Esophagus muscularis mucosa (tissue), 3 donors: ENCODE measurements at regions not wholly inside any gene's neighbourhood (a gene's known extent, or its start where the extent isn't known, plus 50 kb on each side); places are given as distances from the start of the nearest gene placed in this dataset.

Experiments used
- CTCF ChIP-seq, 3 experiments: fragments of 200-600 bp in 2 of 3; fragments of 450-650 bp in 1 of 3; sonication (generic) in 2 of 3; IDR thresholded peaks; one replicate each; pipeline ENCODE4 v1.5.1; 2017 to 2019; ENCODE audit warnings: antibody characterized with exemption in 3 of 3, mild to moderate bottlenecking in 2 of 3, moderate library complexity in 1 of 3
- POLR2A ChIP-seq: fragments of 450-650 bp; IDR thresholded peaks from one replicate; pipeline ENCODE4 v1.6.1; 2017; ENCODE audit warnings: antibody characterized with exemption, moderate library complexity, mild to moderate bottlenecking, low read depth
- POLR2AphosphoS5 ChIP-seq, 2 donors: sonication (generic); formaldehyde crosslinking; IDR thresholded peaks; one replicate each; pipeline ENCODE4 v1.6.1; 2017; ENCODE audit warnings: antibody characterized with exemption in 2 of 2

DNA sequence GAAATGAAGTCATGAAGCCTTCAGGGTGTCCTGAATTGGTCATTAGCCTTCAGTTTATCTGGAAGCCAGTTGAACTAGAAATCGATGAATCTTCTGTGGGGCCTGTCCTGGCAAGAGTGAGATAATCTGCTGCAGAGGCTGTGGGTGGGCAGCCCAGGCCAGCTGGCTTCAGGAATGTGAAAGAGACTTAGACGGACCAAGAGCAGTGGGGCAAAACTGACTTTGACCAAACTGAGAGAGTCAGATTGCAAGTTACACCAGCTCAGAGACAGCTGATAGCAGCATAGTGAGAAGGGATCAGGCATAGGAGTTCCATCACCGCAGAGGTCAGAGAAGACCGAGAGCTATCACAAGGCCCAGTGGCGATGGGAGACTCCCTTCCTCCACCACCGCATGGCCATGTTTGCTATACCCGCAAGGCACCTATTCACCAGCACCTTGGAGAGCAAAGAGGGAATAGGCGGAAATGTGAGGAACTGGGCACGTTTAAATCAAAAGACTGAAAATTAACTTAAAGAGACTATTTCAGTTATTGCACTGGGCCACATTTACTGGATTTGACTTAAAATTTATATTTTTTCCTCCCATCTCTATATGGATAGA, 50.0 kb upstream of the GLIS3 start:
- TF ChIP-seq POLR2A: no peak
- TF ChIP-seq POLR2AphosphoS5 (IDR thresholded peaks at IDR 0.05): no peak
- no peak for TF ChIP-seq CTCF (IDR thresholded peaks at IDR 0.05)
